Fibroblast of pulmonary artery (primary cell): ENCODE measurements at regions not wholly inside any gene's neighbourhood (a gene's known extent, or its start where the extent isn't known, plus 50 kb on each side); places are given as distances from the start of the nearest gene placed in this dataset.
"Not testable (repeated sequence)": the region's sequence is repeated elsewhere in the genome, so short reads cannot be mapped to it uniquely, and the experiment has no call there.

Source experiments
- DNase-seq: peaks from one replicate; pipeline ENCODE4 v3.0.0-alpha.2; 2010; ENCODE audit warnings: low read depth
- H3K4me3 ChIP-seq: replicated peaks from 2 replicates; pipeline ENCODE4 v1.5.1; 2011; ENCODE audit warnings: low read depth, mild to moderate bottlenecking, control low read depth, low read length, moderate library complexity
- CTCF ChIP-seq: IDR thresholded peaks from 2 replicates; pipeline ENCODE4 v1.5.1; 2011; ENCODE audit warnings: mild to moderate bottlenecking, control low read depth, low read length, inconsistent platforms; ENCODE audit errors: missing control alignments

- DNase-seq, H3K4me3 ChIP-seq: not testable (repeated sequence)
- peak; percentile 15 for TF ChIP-seq CTCF
Measured at GRCh38 chr18:8920856-8921787, 181.4 kb upstream of the NDUFV2 start.

GRCh38 chr18:8926464-8926863 lies 176.0 kb upstream of the NDUFV2 start:
- no peak for TF ChIP-seq CTCF
- H3K4me3 ChIP-seq = no peak overlapping the region
- no peak for DNase-seq

- H3K4me3 ChIP-seq = no peak overlapping the region
- no peak for TF ChIP-seq CTCF
- DNase-seq = no peak
Measured at GRCh38 chr18:8928044-8928443, 174.5 kb upstream of the NDUFV2 start.

GRCh38 chr18:8928847-8929780 lies 173.4 kb upstream of the NDUFV2 start:
- DNase-seq = no peak
- no peak overlapping the region for H3K4me3 ChIP-seq
- no peak for TF ChIP-seq CTCF

GRCh38 chr18:8930990-8931616 lies 171.4 kb upstream of the NDUFV2 start:
- no peak for TF ChIP-seq CTCF
- H3K4me3 ChIP-seq = no peak overlapping the region
- DNase-seq = no peak

- H3K4me3 ChIP-seq = no peak overlapping the region
- no peak for DNase-seq
- TF ChIP-seq CTCF = no peak
Measured at GRCh38 chr18:8932866-8933265, 169.6 kb upstream of the NDUFV2 start.
